Lower leg skin (tissue), 3 donors: ENCODE measurements at regions not wholly inside any gene's neighbourhood (a gene's known extent, or its start where the extent isn't known, plus 50 kb on each side); places are given as distances from the start of the nearest gene placed in this dataset.

Experiments
- POLR2A ChIP-seq, 2 donors: fragments of 450-650 bp; IDR thresholded peaks; one replicate each; pipeline ENCODE4 v1.6.1; 2016 to 2017; ENCODE audit warnings: antibody characterized with exemption in 2 of 2, mild to moderate bottlenecking in 1 of 2, moderate library complexity in 1 of 2
- TF ChIP-seq, protein P1 (sequence below), 3 donors: fragments of 450-650 bp; IDR thresholded peaks; one replicate each; pipeline ENCODE4 v1.5.1; 2016; ENCODE audit warnings: antibody characterized with exemption in 3 of 3, mild to moderate bottlenecking in 3 of 3, moderate library complexity in 2 of 3

DNA sequence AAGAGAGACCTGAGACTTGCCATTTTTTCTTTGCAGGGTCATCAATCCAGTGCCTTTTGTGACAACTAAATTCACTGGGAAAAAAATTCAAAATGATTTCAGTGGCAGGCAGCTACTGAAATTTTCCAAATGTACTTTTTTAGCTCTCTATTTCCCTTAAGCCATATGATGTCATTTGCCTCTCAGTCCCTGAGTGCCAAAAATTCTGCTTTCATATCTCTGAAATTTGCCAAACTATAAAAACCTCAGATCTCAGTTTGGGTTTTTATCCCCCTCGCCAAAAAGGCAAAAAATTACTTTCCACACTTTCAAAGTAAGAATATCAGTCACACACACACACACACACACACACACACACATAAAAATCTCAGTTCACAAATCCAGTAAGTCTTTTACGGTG, 651.3 kb upstream of the ARID1B start:
- TF ChIP-seq, protein P1, sequence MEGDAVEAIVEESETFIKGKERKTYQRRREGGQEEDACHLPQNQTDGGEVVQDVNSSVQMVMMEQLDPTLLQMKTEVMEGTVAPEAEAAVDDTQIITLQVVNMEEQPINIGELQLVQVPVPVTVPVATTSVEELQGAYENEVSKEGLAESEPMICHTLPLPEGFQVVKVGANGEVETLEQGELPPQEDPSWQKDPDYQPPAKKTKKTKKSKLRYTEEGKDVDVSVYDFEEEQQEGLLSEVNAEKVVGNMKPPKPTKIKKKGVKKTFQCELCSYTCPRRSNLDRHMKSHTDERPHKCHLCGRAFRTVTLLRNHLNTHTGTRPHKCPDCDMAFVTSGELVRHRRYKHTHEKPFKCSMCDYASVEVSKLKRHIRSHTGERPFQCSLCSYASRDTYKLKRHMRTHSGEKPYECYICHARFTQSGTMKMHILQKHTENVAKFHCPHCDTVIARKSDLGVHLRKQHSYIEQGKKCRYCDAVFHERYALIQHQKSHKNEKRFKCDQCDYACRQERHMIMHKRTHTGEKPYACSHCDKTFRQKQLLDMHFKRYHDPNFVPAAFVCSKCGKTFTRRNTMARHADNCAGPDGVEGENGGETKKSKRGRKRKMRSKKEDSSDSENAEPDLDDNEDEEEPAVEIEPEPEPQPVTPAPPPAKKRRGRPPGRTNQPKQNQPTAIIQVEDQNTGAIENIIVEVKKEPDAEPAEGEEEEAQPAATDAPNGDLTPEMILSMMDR (IDR thresholded peaks at IDR 0.05): no peak
- TF ChIP-seq POLR2A (IDR thresholded peaks at IDR 0.05): no peak
